HCT116 (cell line): ENCODE measurements at regions not wholly inside any gene's neighbourhood (a gene's known extent, or its start where the extent isn't known, plus 50 kb on each side); places are given as distances from the start of the nearest gene placed in this dataset.

Experiments used
- ATAC-seq: fragments of 200-7000 bp; cut with Tn5 transposase; 2 replicates; pipeline ENCODE4 v1.9.1; 2020; ENCODE audit warnings: mild to moderate bottlenecking, moderate library complexity
- BruUV-seq: library from RNA; stranded (reverse); fragments of 400-500 nt; replicated peaks from 2 replicates; lab custom pipeline; 2021; lab: Mats Ljungman, UMichigan
- CTCF ChIA-PET: fragments of 300-600 bp; sonication (Branson Sonifier 250); formaldehyde crosslinking; loops from one replicate; lab custom pipeline; 2021; ENCODE audit warnings: antibody characterized with exemption; lab: Charles Lee
- POLR2A ChIA-PET: fragments of 300-600, 350-600 bp; sonication (Branson Sonifier 250); formaldehyde crosslinking; loops from one replicate; lab custom pipeline; 2021; ENCODE audit warnings: antibody characterized with exemption; lab: Charles Lee
- RAD21 ChIA-PET, 2 experiments: fragments of 300-600 bp; sonication (Branson Sonifier 250); formaldehyde crosslinking; loops; one replicate each; lab custom pipeline; 2023; ENCODE audit warnings: low total read pairs in 2 of 2; ENCODE audit not compliant: uncharacterized antibody in 2 of 2, unreplicated experiment in 2 of 2, low non-redundant PET in 1 of 2; lab: Charles Lee
- DNase-seq: peaks from one replicate; pipeline ENCODE4 v3.0.0-alpha.2; 2010; ENCODE audit warnings: low read depth, low spot score
- H2AFZ ChIP-seq: fragments of 200-600 bp; shearing (Covaris generic), sonication (generic); 2 replicates; pipeline ENCODE4 v1.6.1; 2017; ENCODE audit warnings: low read depth, mixed run types, mixed read lengths, antibody characterized with exemption, low read length; ENCODE audit not compliant: poor library complexity, severe bottlenecking
- H3K27ac ChIP-seq: 2 replicates; pipeline ENCODE4 v1.5.1; 2012; ENCODE audit warnings: low read depth, low read length
- H3K27me3 ChIP-seq: fragments of 200-600 bp; sonication (generic); 2 replicates; pipeline ENCODE4 v1.6.1; 2016; ENCODE audit warnings: mixed run types, low read length, mixed read lengths; ENCODE audit not compliant: insufficient read depth
- H3K36me3 ChIP-seq, 2 experiments: fragments of 200-500 bp in 1 of 2; fragments of 200-600 bp in 1 of 2; sonication (Bioruptor generic) in 1 of 2; sonication (generic) in 1 of 2; 2 replicates each; pipeline versions ENCODE4 v1.5.1 to v1.6.1; 2014 to 2016; ENCODE audit warnings: low read length in 2 of 2, inconsistent platforms in 1 of 2, mixed read lengths in 1 of 2, mixed run types in 1 of 2; ENCODE audit not compliant: insufficient read depth in 2 of 2, control insufficient read depth in 1 of 2
- H3K4me1 ChIP-seq, 2 experiments: fragments of 200-600 bp in 1 of 2; sonication (generic) in 1 of 2; 2 replicates each; pipeline versions ENCODE4 v1.5.1 to v1.6.1; 2012 to 2017; ENCODE audit warnings: low read length in 2 of 2, inconsistent platforms in 1 of 2, mild to moderate bottlenecking in 1 of 2, mixed read lengths in 1 of 2, mixed run types in 1 of 2, moderate library complexity in 1 of 2; ENCODE audit not compliant: insufficient read depth in 2 of 2, control insufficient read depth in 1 of 2
- H3K4me2 ChIP-seq: fragments of 200-600 bp; sonication (generic); 2 replicates; pipeline ENCODE4 v1.6.1; 2017; ENCODE audit warnings: mixed run types, low read length, mixed read lengths
- H3K4me3 ChIP-seq, 2 experiments: fragments of 200-600 bp in 1 of 2; sonication (generic) in 1 of 2; replicated peaks in 1 of 2; 2 replicates each; pipeline ENCODE4 v1.5.1; 2011 to 2016; ENCODE audit warnings: low read length in 2 of 2, control low read depth in 1 of 2, low read depth in 1 of 2, mild to moderate bottlenecking in 1 of 2, mixed read lengths in 1 of 2, mixed run types in 1 of 2
- H3K79me2 ChIP-seq: fragments of 200-600 bp; sonication (generic); 2 replicates; pipeline ENCODE4 v1.6.1; 2017; ENCODE audit warnings: mild to moderate bottlenecking, mixed run types, low read length, moderate library complexity, mixed read lengths; ENCODE audit not compliant: insufficient read depth
- H3K9ac ChIP-seq: fragments of 200-600 bp; sonication (generic); 2 replicates; pipeline ENCODE4 v1.6.1; 2016; ENCODE audit warnings: low read length, mixed read lengths
- H3K9me2 ChIP-seq: fragments of 200-600 bp; sonication (generic), shearing (Covaris generic); 2 replicates; pipeline ENCODE4 v1.6.1; 2017; ENCODE audit warnings: mixed run types, mild to moderate bottlenecking, moderate library complexity; ENCODE audit not compliant: insufficient read depth
- H3K9me3 ChIP-seq, 2 experiments: fragments of 200-500 bp in 1 of 2; fragments of 200-600 bp in 1 of 2; sonication (Bioruptor generic) in 1 of 2; sonication (generic) in 1 of 2; 2 replicates each; pipeline ENCODE4 v1.6.1; 2014 to 2017; ENCODE audit warnings: low read length in 2 of 2, mixed read lengths in 2 of 2, inconsistent platforms in 1 of 2, low read depth in 1 of 2, mild to moderate bottlenecking in 1 of 2, mixed run types in 1 of 2, moderate library complexity in 1 of 2; ENCODE audit not compliant: control insufficient read depth in 1 of 2, insufficient read depth in 1 of 2
- H4K20me1 ChIP-seq: fragments of 200-600 bp; sonication (generic), shearing (Covaris generic); 2 replicates; pipeline ENCODE4 v1.6.1; 2017; ENCODE audit warnings: mixed run types, mild to moderate bottlenecking, moderate library complexity; ENCODE audit not compliant: insufficient read depth
- CTCF ChIP-seq, 3 experiments: fragments of 200-600 bp in 1 of 3; sonication (generic) in 1 of 3; IDR thresholded peaks in 2 of 3; conservative IDR thresholded peaks in 1 of 3; 2 replicates each; pipeline ENCODE4 v1.5.1; 2012 to 2017; ENCODE audit warnings: low read depth in 2 of 3, low read length in 2 of 3, antibody characterized with exemption in 1 of 3, borderline replicate concordance in 1 of 3, control low read depth in 1 of 3, mild to moderate bottlenecking in 1 of 3, mixed read lengths in 1 of 3, mixed run types in 1 of 3, moderate library complexity in 1 of 3; ENCODE audit not compliant: insufficient read depth in 1 of 3
- EGR1 ChIP-seq: IDR thresholded peaks from 2 replicates; pipeline ENCODE4 v1.6.1; 2012; ENCODE audit warnings: low read depth
- EZH2phosphoT487 ChIP-seq: fragments of 200-600 bp; IDR thresholded peaks from 2 replicates; pipeline ENCODE4 v1.6.1; 2018; ENCODE audit warnings: antibody characterized with exemption, borderline replicate concordance
- FOSL1 ChIP-seq: IDR thresholded peaks from 2 replicates; pipeline ENCODE4 v1.6.1; 2012; ENCODE audit warnings: low read depth
- MAX ChIP-seq: IDR thresholded peaks from 2 replicates; pipeline ENCODE4 v1.6.1; 2012
- POLR2A ChIP-seq: IDR thresholded peaks from 2 replicates; pipeline ENCODE4 v1.7.0; 2011; ENCODE audit warnings: borderline replicate concordance; ENCODE audit not compliant: insufficient read depth, insufficient read length; ENCODE audit errors: extremely low read depth
- SIN3A ChIP-seq: IDR thresholded peaks from 2 replicates; pipeline ENCODE4 v1.6.1; 2012; ENCODE audit warnings: low read depth
- SP1 ChIP-seq: IDR thresholded peaks from 2 replicates; pipeline ENCODE4 v1.6.1; 2012; ENCODE audit warnings: low read depth
- ZBTB33 ChIP-seq: IDR thresholded peaks from 2 replicates; pipeline ENCODE4 v1.6.1; 2011; ENCODE audit warnings: mild to moderate bottlenecking, low read length, moderate library complexity; ENCODE audit not compliant: insufficient replicate concordance; ENCODE audit errors: extremely low read depth
- ZNF274 ChIP-seq: fragments of 200-500 bp; sonication (Bioruptor generic); IDR thresholded peaks from 2 replicates; pipeline ENCODE4 v1.6.1; 2014; ENCODE audit warnings: mild to moderate bottlenecking, low read depth, low read length, inconsistent platforms
- intact Hi-C: fragments of 100-400 bp; cut with micrococcal nuclease; formaldehyde crosslinking; loops from 2 replicates; pipeline ENCODE4 v1.10.0; 2022

- H3K27ac ChIP-seq = no peak overlapping the region
- no TSS peak for BruUV-seq
- intact Hi-C loops = no loop called here
- H3K9me3 ChIP-seq = no peaks in the 10 kb centered on the region; a peak in 1 of 4 replicates
- no peak overlapping the region for H3K4me2 ChIP-seq
- H3K79me2 ChIP-seq = no peaks in the 10 kb centered on the region
- TF ChIP-seq FOSL1 = no peak
- no peak for TF ChIP-seq SP1
- TF ChIP-seq EGR1 = no peak
- no peak for TF ChIP-seq ZNF274
- no peak for TF ChIP-seq CTCF (IDR thresholded peaks at IDR 0.05 in 2 of 3, conservative IDR thresholded peaks at IDR 0.05 in 1 of 3; ENCODE audit: borderline replicate concordance in 1 of 3, insufficient read depth in 1 of 3, low read depth in 2 of 3, low read length in 2 of 3)
- TF ChIP-seq MAX = no peak
- TF ChIP-seq ZBTB33 = no peak
- TF ChIP-seq SIN3A = no peak
- no peak for TF ChIP-seq POLR2A
- TF ChIP-seq EZH2phosphoT487 = no peak
- ChIA-PET POLR2A (no interaction called here), CTCF (no interaction called here), RAD21 (no interaction called here)
- no peaks in the 10 kb centered on the region for H3K9me2 ChIP-seq
- no peak overlapping the region for H3K4me3 ChIP-seq
- no peaks in the 10 kb centered on the region for H3K36me3 ChIP-seq
- H3K9ac ChIP-seq = no peak overlapping the region
- ATAC-seq = no peak
- H4K20me1 ChIP-seq = no peaks in the 10 kb centered on the region
- no peaks in the 10 kb centered on the region for H3K27me3 ChIP-seq
- DNase-seq = no peak
- no peak overlapping the region for H2AFZ ChIP-seq
- H3K4me1 ChIP-seq = no peaks in the 10 kb centered on the region
Measured at GRCh38 chr18:28735731-28736130, 558.8 kb upstream of the CDH2 start.
